ENCODE measurements at regions not wholly inside any gene's neighbourhood (a gene's known extent, or its start where the extent isn't known, plus 50 kb on each side); places are given as distances from the start of the nearest gene placed in this dataset.

DNA sequence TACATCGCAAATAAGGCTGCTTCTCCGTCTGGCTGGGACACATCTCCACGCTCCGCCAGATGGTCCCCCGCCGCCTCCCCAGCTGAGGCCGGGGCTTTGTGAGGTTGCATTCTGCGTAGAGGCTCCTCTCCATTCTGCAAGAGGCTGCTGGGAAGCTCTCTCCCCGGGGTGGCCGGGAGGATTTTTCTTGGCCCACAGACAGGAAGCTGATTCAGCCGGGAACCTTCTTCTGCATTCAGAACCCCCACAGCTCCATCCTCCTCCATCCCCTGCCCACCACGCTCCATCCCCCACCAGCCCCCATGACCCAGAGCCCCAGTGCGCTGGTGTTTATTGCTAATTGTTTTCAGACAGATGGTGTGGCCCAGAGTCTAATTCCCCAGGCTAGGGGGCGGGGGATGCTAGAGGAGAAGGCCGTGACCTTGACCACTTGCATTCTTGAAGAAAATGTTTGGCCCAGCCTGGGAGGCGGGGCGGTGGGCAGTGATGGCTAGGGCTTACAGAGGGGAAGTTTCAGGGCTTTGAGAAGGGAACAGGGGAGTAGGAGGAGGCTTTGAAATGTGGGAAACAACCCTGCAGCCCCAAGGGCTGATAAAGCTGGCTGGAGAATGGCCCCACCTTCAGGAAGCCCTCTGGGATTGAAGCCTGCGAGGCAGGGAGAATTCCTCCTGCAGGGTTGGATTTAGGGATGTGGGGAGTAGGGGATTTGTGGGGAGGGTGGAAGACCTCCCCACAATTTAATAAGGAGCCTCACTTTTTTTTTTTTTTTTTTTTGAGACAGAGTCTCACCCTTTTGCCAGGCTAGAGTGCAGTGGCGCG lies 88.5 kb upstream of the NCOR2 start:
- DNase-seq: peak; percentile 81
- H3K4me3 Mint-ChIP-seq: no peak overlapping the region

DNA sequence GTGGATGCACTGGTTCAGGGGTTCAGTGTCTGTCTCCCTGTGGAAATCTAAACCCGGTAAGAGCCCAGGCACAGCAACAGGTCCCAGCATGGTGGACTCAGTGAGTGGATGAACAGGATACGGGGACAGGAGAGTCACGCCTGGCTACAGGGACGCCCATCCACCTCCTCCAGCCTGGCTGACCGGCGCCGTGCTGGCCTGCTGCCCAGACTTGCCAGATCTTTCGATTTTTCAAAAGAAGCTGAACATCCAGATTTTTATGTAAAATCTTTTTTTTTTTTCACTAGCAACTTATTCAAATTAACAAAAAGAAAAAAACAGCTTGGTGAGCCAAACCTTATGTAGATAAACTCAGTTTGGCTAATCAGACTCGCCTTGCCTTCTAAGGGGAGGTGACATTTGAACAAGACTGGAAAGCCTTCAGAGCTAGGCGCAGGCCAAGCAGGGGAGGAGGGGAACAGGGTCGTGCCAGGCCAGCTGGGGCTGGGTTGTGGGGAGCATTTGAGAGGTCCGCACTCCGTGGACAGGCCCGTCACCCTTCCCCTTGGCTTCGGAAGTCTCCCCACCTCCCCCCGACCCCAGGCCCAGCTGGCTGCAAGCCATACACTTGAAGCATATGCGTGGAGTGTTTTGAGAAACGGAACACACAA lies 87.8 kb upstream of the NCOR2 start:
- no peak for DNase-seq
- no peak overlapping the region for H3K27ac Mint-ChIP-seq

More for the DNA sequence above, 88.5 kb upstream of the NCOR2 start:
- Mint-ChIP-seq H3K9me3 (peaks cover under 1% of the 10 kb centered on the region), H3K27me3 (ENCODE audit: low read depth, poor library complexity) (peaks cover 70% of the 10 kb centered on the region), H3K4me1 (peaks cover 27% of the 10 kb centered on the region), H3K36me3 (ENCODE audit: low read depth) (no peaks in the 10 kb centered on the region), H3K27ac (no peak overlapping the region)
- TF ChIP-seq, protein P1, sequence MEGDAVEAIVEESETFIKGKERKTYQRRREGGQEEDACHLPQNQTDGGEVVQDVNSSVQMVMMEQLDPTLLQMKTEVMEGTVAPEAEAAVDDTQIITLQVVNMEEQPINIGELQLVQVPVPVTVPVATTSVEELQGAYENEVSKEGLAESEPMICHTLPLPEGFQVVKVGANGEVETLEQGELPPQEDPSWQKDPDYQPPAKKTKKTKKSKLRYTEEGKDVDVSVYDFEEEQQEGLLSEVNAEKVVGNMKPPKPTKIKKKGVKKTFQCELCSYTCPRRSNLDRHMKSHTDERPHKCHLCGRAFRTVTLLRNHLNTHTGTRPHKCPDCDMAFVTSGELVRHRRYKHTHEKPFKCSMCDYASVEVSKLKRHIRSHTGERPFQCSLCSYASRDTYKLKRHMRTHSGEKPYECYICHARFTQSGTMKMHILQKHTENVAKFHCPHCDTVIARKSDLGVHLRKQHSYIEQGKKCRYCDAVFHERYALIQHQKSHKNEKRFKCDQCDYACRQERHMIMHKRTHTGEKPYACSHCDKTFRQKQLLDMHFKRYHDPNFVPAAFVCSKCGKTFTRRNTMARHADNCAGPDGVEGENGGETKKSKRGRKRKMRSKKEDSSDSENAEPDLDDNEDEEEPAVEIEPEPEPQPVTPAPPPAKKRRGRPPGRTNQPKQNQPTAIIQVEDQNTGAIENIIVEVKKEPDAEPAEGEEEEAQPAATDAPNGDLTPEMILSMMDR (IDR thresholded peaks at IDR 0.05): no peak

DNA sequence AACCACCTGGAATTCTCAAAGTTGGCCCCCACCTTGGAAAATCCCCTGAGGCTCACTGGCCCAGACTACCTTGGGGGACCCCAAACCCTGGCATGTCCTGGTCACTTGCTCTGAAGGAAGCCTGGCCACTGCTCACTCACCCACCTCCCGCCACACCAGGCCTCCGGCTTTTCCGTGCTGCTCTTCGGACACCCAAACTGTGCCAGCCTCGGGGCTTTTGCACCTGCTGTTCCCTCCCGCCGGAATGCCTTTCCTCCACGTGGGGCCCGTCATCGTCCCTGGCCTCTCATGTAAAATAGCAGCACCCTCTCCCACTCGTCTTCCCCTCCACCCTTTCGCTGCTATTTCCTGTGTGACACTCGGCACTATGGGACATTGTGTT lies 87.2 kb upstream of the NCOR2 start:
- H3K4me1 Mint-ChIP-seq: peaks cover 21% of the 10 kb centered on the region
- no peak overlapping the region for H3K27ac Mint-ChIP-seq
- H3K36me3 Mint-ChIP-seq (ENCODE audit: low read depth): peaks cover 4% of the 10 kb centered on the region
- H3K4me3 Mint-ChIP-seq: no peak overlapping the region
- peaks cover 65% of the 10 kb centered on the region for H3K27me3 Mint-ChIP-seq (ENCODE audit: low read depth, poor library complexity)
- TF ChIP-seq, protein P1 (IDR thresholded peaks at IDR 0.05): no peak
- DNase-seq: no peak
- H3K9me3 Mint-ChIP-seq: peaks cover 13% of the 10 kb centered on the region

More for the DNA sequence above, 87.8 kb upstream of the NCOR2 start:
- H3K36me3 Mint-ChIP-seq (ENCODE audit: low read depth): peaks cover 4% of the 10 kb centered on the region
- peaks cover 67% of the 10 kb centered on the region for H3K27me3 Mint-ChIP-seq (ENCODE audit: low read depth, poor library complexity)
- H3K9me3 Mint-ChIP-seq: peaks cover 8% of the 10 kb centered on the region
- H3K4me3 Mint-ChIP-seq: peak overlapping the region; percentile 36
- TF ChIP-seq, protein P1 (IDR thresholded peaks at IDR 0.05): no peak
- peaks cover 21% of the 10 kb centered on the region for H3K4me1 Mint-ChIP-seq

DNA sequence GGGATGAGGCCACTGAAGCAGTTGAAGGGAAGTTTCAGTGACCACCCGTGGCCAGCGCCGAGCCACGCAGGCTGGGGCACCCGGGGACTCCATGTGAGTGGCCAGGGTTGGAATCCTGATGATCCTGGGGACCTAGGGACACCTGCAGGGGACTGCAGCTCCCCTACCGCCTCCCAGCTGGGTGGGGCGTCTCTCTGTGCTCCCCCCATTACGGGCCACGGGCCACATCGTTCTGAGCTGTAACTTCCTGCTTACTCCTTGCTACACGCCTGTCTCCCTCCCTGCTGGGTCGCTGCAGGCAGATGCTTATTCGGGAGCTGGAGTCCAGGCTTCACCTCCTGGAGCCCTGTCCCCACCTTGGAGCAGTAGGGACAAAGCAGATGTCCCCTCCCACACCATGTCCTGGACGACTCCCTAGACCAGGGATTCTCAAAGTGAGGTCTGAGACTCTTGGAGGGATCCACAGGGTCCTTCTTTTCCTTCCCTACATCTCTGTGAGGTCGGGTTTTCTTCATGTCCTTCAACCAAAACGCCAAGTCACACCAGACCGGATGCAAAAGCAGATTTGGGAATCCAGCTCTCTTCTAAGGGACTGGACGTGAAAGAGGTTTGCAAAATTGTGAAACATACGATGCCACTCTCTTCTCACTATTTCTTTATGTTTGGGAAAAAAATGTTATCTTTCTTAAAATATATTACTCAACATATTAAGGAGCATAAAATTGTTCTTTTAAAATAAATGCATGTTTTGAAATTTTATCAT lies 85.9 kb upstream of the NCOR2 start:
- H3K4me1 Mint-ChIP-seq: peaks cover 21% of the 10 kb centered on the region
- H3K9me3 Mint-ChIP-seq: peaks cover 23% of the 10 kb centered on the region
- H3K27ac Mint-ChIP-seq: no peak overlapping the region
- H3K4me3 Mint-ChIP-seq: no peak overlapping the region
- peaks cover 55% of the 10 kb centered on the region for H3K27me3 Mint-ChIP-seq (ENCODE audit: low read depth, poor library complexity)
- DNase-seq: no peak
- TF ChIP-seq, protein P1 (IDR thresholded peaks at IDR 0.05): no peak
- H3K36me3 Mint-ChIP-seq (ENCODE audit: low read depth): peaks cover 4% of the 10 kb centered on the region

DNA sequence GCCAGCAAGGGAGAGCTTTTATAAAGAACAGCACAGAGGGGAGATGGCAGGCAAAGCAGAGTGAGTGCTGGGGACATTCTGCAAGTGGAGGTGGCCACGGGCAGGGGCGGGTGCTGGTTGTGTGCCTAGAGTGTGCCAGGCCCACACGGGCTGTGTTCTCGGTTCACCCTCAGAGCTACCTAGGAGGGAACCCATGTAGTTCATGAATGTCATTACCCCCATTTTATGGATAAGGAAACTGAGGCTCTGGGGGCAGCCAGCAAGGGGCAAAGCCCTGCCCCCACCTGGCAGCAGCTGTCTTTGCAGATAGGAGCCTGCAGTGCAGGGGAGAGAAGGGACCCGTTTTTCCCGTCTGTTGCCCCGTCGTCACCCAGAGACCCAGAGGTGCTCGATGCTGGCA lies 85.2 kb upstream of the NCOR2 start:
- Mint-ChIP-seq H3K4me3 (no peak overlapping the region), H3K27ac (no peak overlapping the region), H3K4me1 (peaks cover 21% of the 10 kb centered on the region), H3K27me3 (ENCODE audit: low read depth, poor library complexity) (peaks cover 50% of the 10 kb centered on the region), H3K36me3 (ENCODE audit: low read depth) (peaks cover 4% of the 10 kb centered on the region), H3K9me3 (peaks cover 30% of the 10 kb centered on the region)
- TF ChIP-seq, protein P1 (IDR thresholded peaks at IDR 0.05): no peak
- DNase-seq: no peak

All from nephron progenitor cell (in vitro differentiated cells).